Tibial nerve (tissue), 4 donors: ENCODE measurements at regions not wholly inside any gene's neighbourhood (a gene's known extent, or its start where the extent isn't known, plus 50 kb on each side); places are given as distances from the start of the nearest gene placed in this dataset.

Experiments used
- DNase-seq, 2 donors: peaks; one replicate each; pipeline ENCODE4 v3.0.0-alpha.2; 2019; ENCODE audit warnings: low spot score in 2 of 2
- H3K27ac ChIP-seq, 4 donors: fragments of 200-600 bp; sonication (generic) in 3 of 4; one replicate each; pipeline ENCODE4 v1.5.1; 2017 to 2019; ENCODE audit warnings: mild to moderate bottlenecking in 1 of 4
- H3K27me3 ChIP-seq, 2 donors: fragments of 200-600 bp; sonication (generic) in 1 of 2; one replicate each; pipeline versions ENCODE4 v1.5.1 to v1.6.0; 2017 to 2019
- H3K36me3 ChIP-seq, 3 donors: fragments of 200-600 bp; sonication (generic); one replicate each; pipeline ENCODE4 v1.5.1; 2018 to 2019
- H3K4me1 ChIP-seq, 4 donors: fragments of 200-600 bp; sonication (generic) in 3 of 4; one replicate each; pipeline ENCODE4 v1.5.1; 2017 to 2019
- H3K4me3 ChIP-seq, 4 donors: fragments of 200-600 bp; sonication (generic) in 3 of 4; one replicate each; pipeline ENCODE4 v1.5.1; 2017 to 2019; ENCODE audit warnings: mild to moderate bottlenecking in 1 of 4, moderate library complexity in 1 of 4
- H3K9me3 ChIP-seq, 4 donors: fragments of 200-600 bp; sonication (generic) in 3 of 4; one replicate each; pipeline ENCODE4 v1.5.1; 2017 to 2019
- EP300 ChIP-seq, 2 donors: sonication (generic); formaldehyde crosslinking; IDR thresholded peaks; one replicate each; pipeline ENCODE4 v1.6.1; 2017; ENCODE audit warnings: antibody characterized with exemption in 2 of 2, mild to moderate bottlenecking in 1 of 2
- POLR2A ChIP-seq, 2 donors: fragments of 450-650 bp; IDR thresholded peaks; one replicate each; pipeline ENCODE4 v1.6.1; 2017; ENCODE audit warnings: antibody characterized with exemption in 2 of 2, mild to moderate bottlenecking in 2 of 2, moderate library complexity in 2 of 2
- WGBS, 2 donors: methylation state at CpG; one replicate each; pipeline ENCODE4 v1.1.5; 2018; 5-methylcytosine and 5-hydroxymethylcytosine counted together
- TF ChIP-seq, protein P1 (sequence below), 5 experiments: fragments of 200-600 bp in 3 of 5; fragments of 450-650 bp in 2 of 5; sonication (generic) in 3 of 5; IDR thresholded peaks; one replicate each; pipeline ENCODE4 v1.5.1; 2016 to 2019; ENCODE audit warnings: antibody characterized with exemption in 5 of 5, mild to moderate bottlenecking in 3 of 5, moderate library complexity in 2 of 5

DNA sequence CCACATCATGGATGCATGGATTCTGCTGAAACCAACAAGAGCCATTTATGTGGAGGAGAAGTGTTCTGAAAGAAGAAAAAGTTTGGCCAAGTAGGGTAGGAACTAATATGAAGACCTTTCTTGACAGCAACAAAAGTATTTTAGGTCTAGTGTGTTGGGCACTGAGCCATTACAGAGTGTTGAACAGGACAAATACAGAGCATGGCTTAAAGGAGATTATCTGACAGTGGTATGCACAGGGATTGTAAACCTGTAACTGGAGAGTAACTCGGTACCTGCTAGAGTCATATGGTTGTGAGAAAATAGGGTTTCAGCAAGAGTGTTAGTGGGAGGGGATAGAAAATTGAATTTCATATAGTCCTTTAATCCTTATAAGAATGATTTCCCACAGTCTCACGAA lies 513.2 kb upstream of the WWC1 start:
- WGBS, 2 donors = 81 to 84% methylated on average over 2 of the region's 2 CpGs

DNA sequence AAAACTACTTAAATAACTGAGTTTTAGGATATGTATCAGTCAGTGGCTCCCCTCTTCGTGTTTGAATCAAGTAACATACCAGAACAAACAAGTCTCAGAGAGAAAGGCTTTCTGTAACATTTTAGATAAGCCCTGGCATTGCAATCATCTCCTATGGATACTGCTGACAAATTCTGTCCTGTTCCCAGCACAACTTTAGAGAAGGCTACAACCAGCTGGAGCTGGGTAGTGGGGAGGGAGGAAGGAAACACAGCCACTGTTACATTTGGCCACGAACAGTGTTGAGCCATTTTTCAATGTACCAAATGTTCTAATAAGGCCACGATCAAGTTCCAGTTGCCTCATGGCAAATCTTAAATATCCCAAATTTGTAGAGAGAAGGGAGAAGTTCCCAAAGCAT lies 511.8 kb upstream of the WWC1 start:
- 77 to 78% methylated on average over 3 of the region's 3 CpGs for WGBS, 2 donors
- Histone ChIP-seq H3K36me3 (no peaks in the 10 kb centered on the region), H3K9me3 (no peaks in the 10 kb centered on the region), H3K27ac (no peak overlapping the region), H3K4me3 (no peak overlapping the region), H3K27me3 (no peaks in the 10 kb centered on the region), H3K4me1 (peaks cover 0 to 17% (median 0%) of the 10 kb centered on the region in 4 donors)
- TF ChIP-seq, protein P1, sequence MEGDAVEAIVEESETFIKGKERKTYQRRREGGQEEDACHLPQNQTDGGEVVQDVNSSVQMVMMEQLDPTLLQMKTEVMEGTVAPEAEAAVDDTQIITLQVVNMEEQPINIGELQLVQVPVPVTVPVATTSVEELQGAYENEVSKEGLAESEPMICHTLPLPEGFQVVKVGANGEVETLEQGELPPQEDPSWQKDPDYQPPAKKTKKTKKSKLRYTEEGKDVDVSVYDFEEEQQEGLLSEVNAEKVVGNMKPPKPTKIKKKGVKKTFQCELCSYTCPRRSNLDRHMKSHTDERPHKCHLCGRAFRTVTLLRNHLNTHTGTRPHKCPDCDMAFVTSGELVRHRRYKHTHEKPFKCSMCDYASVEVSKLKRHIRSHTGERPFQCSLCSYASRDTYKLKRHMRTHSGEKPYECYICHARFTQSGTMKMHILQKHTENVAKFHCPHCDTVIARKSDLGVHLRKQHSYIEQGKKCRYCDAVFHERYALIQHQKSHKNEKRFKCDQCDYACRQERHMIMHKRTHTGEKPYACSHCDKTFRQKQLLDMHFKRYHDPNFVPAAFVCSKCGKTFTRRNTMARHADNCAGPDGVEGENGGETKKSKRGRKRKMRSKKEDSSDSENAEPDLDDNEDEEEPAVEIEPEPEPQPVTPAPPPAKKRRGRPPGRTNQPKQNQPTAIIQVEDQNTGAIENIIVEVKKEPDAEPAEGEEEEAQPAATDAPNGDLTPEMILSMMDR (IDR thresholded peaks at IDR 0.05) = no peak
- TF ChIP-seq EP300 (IDR thresholded peaks at IDR 0.05) = peak in 1 of 2 donors; percentile 21
- TF ChIP-seq POLR2A (IDR thresholded peaks at IDR 0.05) = no peak
- DNase-seq = no peak

More for the DNA sequence above, 513.2 kb upstream of the WWC1 start:
- Histone ChIP-seq H3K4me1 (peaks cover 0 to 9% (median 0%) of the 10 kb centered on the region in 4 donors), H3K27me3 (no peaks in the 10 kb centered on the region), H3K9me3 (no peaks in the 10 kb centered on the region), H3K36me3 (no peaks in the 10 kb centered on the region), H3K27ac (no peak overlapping the region), H3K4me3 (no peak overlapping the region)
- TF ChIP-seq EP300 (IDR thresholded peaks at IDR 0.05) (no peak), POLR2A (IDR thresholded peaks at IDR 0.05) (no peak)
- TF ChIP-seq, protein P1 (IDR thresholded peaks at IDR 0.05) = no peak
- DNase-seq = no peak

DNA sequence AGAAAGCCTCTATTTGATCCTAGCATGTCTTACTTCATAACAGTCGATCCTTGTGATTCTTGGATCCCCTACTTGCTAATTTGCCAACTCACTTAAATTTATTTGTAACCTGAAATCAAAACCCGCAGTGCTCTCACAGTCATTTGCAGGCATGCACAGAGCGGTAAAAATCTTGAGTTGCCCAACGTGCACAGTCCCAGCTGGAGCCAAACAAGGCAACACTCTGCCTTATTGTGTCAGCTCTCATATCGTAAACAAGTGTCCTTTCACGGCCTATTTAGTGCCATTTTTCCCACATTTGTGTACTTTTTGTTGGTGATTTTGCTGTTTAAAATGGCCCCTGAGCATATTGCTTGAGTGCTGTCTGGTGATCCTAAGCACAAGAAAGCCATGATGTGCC lies 511.3 kb upstream of the WWC1 start:
- DNase-seq = no peak
- TF ChIP-seq POLR2A (IDR thresholded peaks at IDR 0.05) = no peak
- TF ChIP-seq EP300 (IDR thresholded peaks at IDR 0.05) = no peak
- TF ChIP-seq, protein P1 (IDR thresholded peaks at IDR 0.05) = no peak
- H3K36me3 ChIP-seq = no peaks in the 10 kb centered on the region
- H3K27ac ChIP-seq = no peak overlapping the region
- H3K4me1 ChIP-seq = peaks cover 0 to 17% (median 0%) of the 10 kb centered on the region in 4 donors
- H3K27me3 ChIP-seq = no peaks in the 10 kb centered on the region
- H3K9me3 ChIP-seq = no peaks in the 10 kb centered on the region
- H3K4me3 ChIP-seq = no peak overlapping the region
- 63 to 64% methylated on average over 6 of the region's 6 CpGs for WGBS, 2 donors

DNA sequence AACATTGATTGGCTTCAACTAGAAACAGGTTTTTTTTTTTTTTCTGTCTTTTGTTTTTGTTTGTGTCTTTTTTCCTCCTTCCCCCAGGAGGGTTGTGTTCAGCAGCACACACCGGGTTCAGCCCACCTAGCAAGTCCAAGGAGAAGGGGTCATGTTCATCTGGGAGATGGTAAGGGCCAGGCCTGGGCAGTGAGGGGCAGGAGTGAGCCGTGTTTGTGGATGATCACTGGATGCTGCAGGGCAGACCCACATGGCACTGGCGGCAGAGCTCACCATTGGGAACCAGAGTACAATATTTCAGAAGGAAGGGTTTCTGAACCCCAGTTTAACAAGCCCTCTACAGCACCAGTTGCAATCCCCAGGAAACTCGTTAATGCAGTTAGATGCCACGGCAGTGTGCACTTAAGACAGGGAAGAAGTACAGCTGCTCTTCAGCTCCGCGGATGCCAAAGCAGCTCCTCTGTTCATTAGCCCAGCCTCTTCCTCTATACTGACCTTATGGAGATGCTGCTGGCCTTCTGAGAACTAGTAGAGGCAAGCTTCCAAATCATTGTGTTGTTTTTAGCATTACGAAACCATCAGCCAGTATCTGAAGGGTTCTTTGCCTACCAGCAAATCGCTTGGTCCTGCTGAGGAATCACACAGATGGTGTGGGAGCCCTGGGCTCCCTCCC lies 508.2 kb upstream of the WWC1 start:
- 59 to 69% methylated on average over 9 of the region's 9 CpGs for WGBS, 2 donors
- no peaks in the 10 kb centered on the region for H3K27me3 ChIP-seq
- TF ChIP-seq EP300 (IDR thresholded peaks at IDR 0.05) = peak in 1 of 2 donors; percentile 32
- TF ChIP-seq, protein P1 (IDR thresholded peaks at IDR 0.05) = no peak
- H3K4me3 ChIP-seq = no peak overlapping the region
- H3K9me3 ChIP-seq = no peaks in the 10 kb centered on the region
- peak overlapping the region in 2 of 4 donors; percentile 13 to 41 for H3K27ac ChIP-seq
- no peaks in the 10 kb centered on the region for H3K36me3 ChIP-seq
- H3K4me1 ChIP-seq = peaks cover 0 to 32% (median 0%) of the 10 kb centered on the region in 4 donors
- peak in 1 of 2 donors; percentile 29 for DNase-seq

DNA sequence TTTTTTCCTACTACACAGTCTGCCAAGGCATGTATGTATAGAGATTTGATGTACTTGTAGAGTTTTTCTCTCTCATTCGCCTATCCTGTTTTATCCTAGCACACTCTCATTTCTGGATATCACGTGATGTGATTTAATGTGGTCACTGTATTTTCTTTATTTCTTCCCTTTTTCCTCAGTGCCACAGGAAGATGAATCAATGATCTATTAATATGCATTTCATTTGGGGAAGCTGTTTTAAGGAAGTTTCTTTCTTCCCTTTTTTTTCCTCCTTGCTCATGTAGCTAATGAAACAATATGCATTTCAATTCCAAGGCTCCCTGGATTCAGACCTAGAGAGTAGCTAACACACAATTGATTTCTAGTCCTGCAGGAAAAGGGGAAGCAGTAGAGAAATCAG lies 506.3 kb upstream of the WWC1 start:
- 71 to 75% methylated on average over 2 of the region's 2 CpGs for WGBS, 2 donors

More for the DNA sequence above, 506.3 kb upstream of the WWC1 start:
- Histone ChIP-seq H3K27ac (peak overlapping the region in 2 of 4 donors; percentile 29 to 58), H3K9me3 (no peaks in the 10 kb centered on the region), H3K4me1 (peaks cover 0 to 32% (median 0%) of the 10 kb centered on the region in 4 donors), H3K27me3 (no peaks in the 10 kb centered on the region), H3K36me3 (no peaks in the 10 kb centered on the region), H3K4me3 (no peak overlapping the region)
- TF ChIP-seq, protein P1 (IDR thresholded peaks at IDR 0.05) = no peak
- TF ChIP-seq EP300 (IDR thresholded peaks at IDR 0.05) = peak; percentile 23 to 58
- no peak for DNase-seq
